Urothelium cell line (cell line): ENCODE measurements at regions not wholly inside any gene's neighbourhood (a gene's known extent, or its start where the extent isn't known, plus 50 kb on each side); places are given as distances from the start of the nearest gene placed in this dataset.
"Not testable (repeated sequence)": the region's sequence is repeated elsewhere in the genome, so short reads cannot be mapped to it uniquely, and the experiment has no call there.

ENCODE experiments used
- DNase-seq: peaks from one replicate; pipeline ENCODE4 v3.0.0; 2011; ENCODE audit warnings: low spot score, mixed read lengths
- FAIRE-seq: peaks from 2 replicates; lab custom pipeline; 2011; peaks lifted over from hg19 to GRCh38; lab: Jason Lieb, UNC

GRCh38 chr9:36463467-36463866 is 63.4 kb upstream of the RNF38 start:
- no peak for DNase-seq
- FAIRE-seq, result no peak

GRCh38 chr9:36462245-36462644 is 62.2 kb upstream of the RNF38 start:
- no peak for FAIRE-seq

GRCh38 chr9:36461323-36461722 is 61.3 kb upstream of the RNF38 start:
- no peak for FAIRE-seq
- no peak for DNase-seq

More at GRCh38 chr9:36462245-36462644, 62.2 kb upstream of the RNF38 start:
- DNase-seq, result no peak

GRCh38 chr9:36458430-36458915 is 58.4 kb upstream of the RNF38 start:
- peak; percentile 23 for FAIRE-seq

GRCh38 chr9:36457836-36458429 is 57.9 kb upstream of the RNF38 start:
- DNase-seq, result no peak
- no peak for FAIRE-seq

More at GRCh38 chr9:36458430-36458915, 58.4 kb upstream of the RNF38 start:
- not testable (repeated sequence) for DNase-seq

GRCh38 chr9:36456480-36457065 is 56.5 kb upstream of the RNF38 start:
- FAIRE-seq (peak; percentile 44), DNase-seq (no peak)

- FAIRE-seq, result no peak
- no peak for DNase-seq
These were observed 51.9 kb upstream of the RNF38 start for GRCh38 chr9:36451949-36452348.

- FAIRE-seq, result no peak
- DNase-seq, result peak; percentile 39
These were observed 50.2 kb upstream of the RNF38 start for GRCh38 chr9:36450110-36450732.
